A172 (cell line): ENCODE measurements at regions not wholly inside any gene's neighbourhood (a gene's known extent, or its start where the extent isn't known, plus 50 kb on each side); places are given as distances from the start of the nearest gene placed in this dataset.

ENCODE experiments used
- DNase-seq: peaks from one replicate; pipeline ENCODE4 v3.0.0-alpha.2; 2015; ENCODE audit warnings: low spot score

DNA sequence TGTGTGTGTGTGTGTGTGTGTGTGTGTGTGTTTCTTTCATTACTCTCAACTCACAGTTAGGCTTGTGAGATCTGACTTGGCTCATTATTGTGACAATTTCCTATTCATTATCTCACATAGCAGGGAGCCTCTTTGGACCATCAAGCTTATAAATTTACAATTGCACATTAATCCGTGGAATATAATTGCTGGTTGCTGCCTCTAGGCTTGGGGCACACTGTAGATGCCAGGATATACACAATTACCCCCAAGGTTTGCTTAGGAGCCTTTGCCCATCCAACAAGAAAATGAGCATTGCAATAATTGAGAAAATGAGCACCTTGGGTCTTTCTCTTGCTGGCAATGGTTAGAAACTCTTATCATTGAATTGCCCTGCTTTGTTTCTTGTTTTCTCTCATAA is 161.6 kb upstream of the DMRTA1 start:
- no peak for DNase-seq

DNA sequence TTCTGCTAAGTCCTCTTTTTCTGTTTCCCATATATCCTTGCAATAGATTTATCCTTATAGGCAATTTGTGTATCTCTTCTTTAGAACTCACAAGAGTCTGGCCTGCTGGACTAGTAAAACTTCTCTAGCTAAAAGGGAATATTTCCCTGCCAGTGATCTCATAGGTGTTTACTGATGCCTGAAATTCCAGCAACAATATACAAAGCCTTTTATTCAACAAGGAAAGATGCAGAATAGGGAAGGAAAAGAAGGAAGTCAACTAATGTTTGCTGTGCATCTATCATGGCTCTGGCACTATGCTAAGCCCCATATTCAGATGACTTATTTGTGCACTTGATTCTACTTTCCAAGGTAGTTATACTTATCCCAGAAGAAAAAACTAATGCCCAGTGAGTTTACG is 160.0 kb upstream of the DMRTA1 start:
- DNase-seq = no peak

DNA sequence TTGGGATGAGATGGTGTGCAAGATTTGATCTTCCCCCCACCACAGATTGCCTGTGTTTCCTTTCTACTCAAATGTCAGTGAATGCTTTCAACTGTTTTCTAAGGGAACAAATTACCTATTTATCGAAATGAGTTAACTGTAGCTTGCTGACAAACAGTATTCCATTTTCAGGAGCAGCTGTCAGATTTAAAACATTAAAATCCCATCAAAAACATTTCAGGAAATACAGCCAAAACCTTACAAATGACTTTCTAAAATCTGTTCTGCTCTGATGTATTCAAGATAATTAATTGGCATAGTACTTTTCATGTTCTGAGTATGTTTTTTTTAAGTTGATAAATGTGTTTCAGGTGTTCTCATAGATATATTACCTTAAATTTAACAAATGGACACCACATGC is 158.0 kb upstream of the DMRTA1 start:
- no peak for DNase-seq

DNA sequence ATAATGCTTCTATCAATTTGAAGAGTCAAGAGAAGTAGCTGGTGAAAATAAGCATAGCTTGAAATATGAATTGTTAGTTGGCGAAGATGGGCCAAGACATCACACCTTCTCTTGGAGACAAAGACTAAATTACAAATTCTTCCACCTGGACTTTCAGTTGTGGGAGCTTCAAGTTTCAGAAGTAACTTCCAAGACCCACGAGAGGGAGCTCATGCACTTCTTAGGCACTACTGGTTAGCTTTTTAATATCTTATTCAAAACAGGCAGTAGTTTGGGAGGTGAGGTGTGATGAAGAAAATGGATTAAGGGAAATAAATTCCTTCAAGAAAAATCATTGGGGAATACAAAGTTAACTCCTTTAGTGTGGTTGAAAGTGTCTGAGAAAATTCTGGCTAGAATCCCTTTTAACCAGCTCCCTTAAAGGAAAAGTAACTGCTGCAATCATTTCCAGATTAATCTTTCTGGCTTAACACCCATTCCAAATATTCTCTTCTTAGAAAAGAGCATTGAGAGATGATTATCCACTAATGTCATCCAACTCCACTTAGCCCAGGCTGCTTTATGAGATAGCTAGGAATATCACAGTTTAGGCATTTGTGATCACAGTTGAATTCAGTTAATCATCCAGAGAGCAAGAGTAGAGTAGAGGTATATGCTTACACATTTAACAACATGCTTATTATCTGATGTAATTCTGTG is 139.5 kb upstream of the DMRTA1 start:
- no peak for DNase-seq

DNA sequence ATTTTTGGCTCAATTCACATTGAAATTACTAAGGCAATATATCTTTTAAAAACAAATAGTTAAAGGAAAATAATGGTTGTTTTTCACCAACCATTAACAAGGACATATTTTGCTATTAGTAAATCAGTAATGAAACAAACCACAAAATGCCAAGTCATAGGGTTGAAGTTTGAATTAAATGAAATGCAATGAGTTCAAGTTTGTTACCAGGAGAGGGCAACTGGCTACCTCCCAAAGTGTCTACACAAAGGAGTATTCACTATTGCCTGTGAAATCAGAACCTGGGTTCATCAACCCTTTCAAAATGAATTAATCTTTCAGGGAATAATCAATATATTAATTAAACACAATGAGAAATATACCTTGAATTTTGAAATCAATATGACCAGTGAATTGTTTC is 138.4 kb upstream of the DMRTA1 start:
- DNase-seq = no peak

DNA sequence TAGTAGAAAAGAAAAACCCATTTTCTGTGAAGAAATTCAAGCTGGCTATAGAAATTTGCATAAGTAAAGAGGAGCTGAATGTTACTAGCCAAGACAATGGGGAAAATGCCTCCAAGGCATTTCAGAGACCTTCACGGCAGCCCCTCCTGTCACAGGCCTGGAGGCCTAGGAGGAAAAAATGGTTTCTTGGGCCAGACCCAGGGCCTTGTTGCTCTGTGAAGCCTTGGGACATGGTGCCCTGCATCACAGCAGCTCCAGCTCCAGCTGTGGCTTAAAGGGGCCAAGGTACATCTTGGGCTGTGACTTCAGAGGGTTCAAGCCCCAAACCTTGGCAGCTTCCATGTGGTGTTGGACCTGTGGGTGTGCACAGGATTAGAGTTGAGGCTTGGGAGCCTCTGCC is 130.0 kb upstream of the DMRTA1 start:
- no peak for DNase-seq

DNA sequence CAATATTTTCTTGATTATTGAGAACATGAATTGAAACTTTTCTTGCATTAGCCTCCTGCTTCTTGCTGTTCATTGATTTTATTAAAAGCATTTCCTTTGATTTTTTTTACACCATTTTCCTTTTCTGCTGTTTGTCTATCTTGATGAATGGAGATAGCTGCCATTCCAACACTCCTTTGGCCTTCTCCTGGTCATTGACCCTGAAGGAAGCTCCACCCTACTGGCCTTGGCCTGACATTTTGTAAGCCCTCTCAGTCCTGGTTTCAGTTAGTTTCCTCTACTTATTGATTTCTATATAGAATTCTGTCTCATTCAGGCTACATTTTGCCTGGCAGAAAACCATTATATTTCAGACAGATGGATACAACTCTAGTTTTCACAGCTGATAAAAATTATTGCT is 115.1 kb upstream of the DMRTA1 start:
- no peak for DNase-seq

DNA sequence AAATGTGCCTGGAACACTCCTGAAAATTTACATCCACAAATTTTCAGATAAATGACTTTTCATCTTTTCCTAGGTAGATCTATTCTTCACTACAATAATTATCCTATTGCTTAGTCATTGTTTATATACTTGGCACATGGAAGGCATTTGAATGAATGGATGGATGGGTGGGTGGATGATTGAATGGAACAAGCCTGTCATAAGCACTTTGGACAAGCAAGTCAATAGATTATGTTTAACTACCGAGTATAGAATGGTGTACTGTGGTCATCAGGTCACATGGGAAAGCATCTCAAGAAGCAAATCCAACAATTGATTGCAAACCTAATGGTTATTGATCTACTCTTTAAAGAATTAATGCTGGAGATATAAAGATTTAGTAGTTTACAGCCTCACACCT is 114.4 kb upstream of the DMRTA1 start:
- no peak for DNase-seq

DNA sequence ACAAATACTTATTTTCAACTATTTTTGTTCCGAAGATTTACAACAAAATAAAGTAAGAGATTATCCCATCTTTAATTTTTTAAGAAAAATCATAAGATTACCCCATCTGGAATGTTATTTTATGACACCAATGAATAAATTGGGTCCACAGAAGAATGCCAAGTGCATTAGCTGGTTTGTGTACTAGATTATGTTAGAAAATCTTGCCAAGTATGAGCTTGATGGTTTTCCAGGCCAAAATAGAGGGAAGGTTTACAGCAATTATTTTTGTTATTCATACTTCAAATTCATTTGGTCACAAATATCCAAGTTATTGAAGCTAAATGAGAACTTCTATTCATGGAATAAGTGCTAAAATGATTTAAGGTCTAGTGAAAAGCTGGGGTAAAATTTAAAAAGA is 109.4 kb upstream of the DMRTA1 start:
- no peak for DNase-seq

DNA sequence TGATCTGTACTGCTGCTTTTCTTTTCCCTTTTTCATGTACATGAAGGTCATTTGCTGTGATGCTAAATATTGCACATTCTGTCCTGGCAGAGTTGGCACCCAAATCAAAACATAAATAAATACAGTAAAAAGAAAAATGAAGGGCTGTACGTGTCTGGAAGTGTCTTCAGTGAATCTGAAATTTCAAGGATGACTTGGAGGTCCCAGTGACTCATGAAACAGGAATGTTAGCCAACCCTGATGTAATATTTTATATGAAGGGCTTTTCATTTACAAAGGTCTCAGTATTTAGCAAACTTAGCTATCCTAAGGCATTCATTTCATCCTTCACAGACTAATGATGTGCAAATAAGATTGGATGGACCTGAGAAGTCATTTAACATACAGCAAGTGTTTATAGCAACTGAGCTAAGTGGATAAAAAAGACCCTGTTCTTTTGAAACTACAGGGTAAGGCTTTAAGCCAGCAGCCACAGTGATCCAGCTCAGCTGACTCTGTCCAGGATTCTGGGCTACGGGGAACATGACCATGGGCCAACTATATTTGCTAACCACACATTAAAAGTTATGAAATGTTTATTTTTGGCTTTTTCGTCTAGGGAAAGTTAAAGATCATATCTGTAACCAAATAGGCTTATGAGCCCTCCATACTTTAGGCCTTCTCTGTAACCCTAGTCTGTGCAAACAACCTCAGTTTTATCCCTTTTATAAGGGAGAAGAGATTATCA is 104.0 kb upstream of the DMRTA1 start:
- no peak for DNase-seq

DNA sequence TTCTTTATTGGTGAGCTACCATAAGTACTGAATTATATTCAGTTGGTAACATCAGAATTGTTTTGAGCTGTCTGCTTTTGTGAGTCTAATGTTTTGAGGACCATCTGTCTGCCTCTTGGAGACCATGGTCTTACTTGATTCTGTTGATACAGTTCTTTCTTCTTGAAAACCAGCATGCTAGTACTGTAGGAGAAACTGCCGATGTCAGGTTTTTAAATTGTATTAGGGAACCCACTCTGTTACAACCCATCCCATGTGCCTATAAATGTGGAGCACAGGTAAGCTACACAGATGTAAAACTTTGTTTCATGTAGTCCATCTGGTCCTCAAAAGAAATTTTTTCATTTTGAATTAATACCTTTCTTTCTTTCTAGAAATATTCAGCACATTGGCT is 103.4 kb upstream of the DMRTA1 start:
- DNase-seq = no peak

DNA sequence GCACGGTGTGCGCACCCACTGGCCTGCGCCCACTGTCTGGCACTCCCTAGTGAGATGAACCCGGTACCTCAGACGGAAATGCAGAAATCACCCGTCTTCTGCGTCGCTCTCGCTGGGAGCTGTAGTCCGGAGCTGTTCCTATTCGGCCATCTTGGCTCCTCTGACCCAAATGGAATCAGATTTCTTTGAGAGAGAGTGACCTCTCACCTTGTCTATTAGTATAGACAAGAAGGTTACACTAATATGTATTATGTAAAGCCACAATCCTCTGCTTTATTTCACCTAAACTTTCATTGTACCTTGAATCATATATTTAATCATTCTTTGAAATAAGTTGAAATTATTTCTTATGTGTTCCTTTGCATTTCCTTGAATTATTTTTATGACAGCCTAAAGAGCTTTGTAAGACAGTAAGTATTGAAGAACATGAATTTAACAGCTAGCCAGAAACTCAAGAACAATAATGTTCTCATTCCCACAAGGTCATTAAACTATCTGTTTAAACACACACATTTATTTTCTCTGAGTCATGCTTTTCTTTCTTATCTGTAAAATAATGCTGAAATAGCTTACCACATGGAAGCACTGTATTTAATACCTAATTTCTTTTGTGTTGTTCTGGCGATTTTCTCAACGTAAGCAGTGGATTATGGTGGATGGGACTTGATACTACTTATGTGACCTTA is 91.8 kb upstream of the DMRTA1 start:
- DNase-seq = peak; percentile 23

DNA sequence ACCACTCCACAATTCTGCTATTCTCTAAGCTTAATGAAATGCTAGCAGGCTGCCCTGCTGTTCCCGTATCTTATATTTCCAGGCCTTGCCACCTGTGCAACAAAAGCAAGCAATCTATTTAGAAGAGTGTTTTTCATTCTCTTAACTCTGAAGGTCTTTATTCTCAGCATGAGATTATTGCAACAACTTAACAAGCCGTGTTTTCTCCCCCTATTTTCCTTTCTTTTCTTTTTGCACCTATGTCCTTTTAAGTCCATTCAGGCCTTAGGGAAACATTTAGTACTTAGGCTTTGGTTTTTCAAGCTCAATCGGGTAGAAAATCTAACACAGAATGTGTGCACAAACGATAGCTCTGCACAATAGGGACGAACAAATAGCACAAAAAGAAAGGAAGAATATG is 89.6 kb upstream of the DMRTA1 start:
- DNase-seq = no peak

DNA sequence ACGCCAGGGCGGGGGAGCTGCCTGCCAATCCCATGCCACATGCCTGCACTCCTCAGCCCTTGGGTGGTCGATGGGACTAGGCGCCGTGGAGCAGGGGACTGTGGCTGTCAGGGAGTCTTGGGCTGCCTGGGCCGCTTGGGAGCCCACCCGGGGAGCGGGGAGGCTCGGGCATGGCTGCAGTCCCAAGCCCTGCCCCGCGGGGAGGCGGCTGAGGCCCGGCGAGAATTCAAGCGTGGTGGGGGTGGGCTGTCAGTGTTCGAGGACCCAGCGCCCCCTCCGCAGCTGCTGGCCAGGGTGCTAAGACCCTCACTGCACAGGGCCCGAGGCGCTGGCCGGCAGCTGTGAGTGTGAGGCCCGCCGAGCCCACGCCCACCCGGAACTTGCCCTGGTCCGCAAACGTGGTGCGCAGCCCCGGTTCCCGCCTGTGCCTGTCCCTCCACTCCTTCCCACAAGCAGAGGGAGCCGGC is 83.2 kb upstream of the DMRTA1 start:
- DNase-seq = no peak

DNA sequence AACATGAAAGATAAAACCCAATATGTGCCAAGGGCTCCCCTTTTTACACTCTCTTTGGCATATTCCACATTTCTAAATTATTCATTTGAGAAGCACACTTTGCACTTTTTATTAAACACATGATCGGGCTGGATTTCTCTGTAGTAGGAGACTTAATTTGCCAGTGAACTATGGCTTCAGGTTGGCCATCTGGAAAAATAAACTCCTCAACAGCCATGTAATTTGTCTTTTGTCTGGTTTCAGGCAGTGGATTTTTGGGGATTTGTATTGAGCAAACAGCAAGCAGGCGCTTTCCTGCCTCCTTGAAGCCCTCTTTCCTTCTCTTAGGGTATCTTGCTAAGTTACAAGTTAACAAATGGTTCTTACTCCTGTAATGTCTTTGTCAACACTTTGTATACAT is 73.0 kb upstream of the DMRTA1 start:
- no peak for DNase-seq

DNA sequence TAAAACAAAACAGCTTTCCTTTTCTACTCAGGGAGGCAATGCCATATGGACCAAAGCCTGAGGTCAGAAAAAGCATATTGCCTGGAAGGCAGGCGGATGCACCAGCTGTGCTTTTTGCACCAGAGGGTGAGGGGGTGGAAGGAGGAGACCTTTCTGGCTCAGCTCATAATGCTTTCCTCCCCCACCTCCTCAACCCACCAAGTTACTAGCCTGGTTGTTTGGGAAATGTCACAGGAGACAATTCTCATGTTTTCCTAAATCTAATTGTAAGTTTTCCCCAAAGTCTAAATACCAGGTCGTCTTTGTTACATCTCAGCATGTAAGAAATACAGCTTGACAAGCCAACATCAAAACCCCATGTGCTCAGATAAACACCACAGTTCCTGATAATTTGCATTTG is 72.6 kb upstream of the DMRTA1 start:
- no peak for DNase-seq

DNA sequence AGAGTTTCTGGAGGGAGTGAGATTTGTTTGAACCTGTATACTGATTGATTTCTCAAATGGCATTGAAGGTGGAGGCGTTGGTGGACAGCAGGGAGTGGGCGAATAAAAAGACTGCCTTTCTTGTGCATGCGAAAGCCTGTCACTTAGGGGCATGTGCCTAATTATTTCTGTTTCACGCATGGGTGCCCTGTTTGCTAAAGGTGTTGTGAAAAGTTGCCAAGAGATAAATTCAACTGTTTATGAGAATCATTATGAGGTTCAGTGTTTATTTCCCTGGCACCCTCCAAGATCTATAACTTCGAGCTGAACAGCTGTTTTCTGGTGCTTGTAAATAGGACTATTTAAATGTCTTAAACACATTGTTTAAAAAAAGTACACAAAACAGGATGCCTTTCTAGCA is 67.4 kb upstream of the DMRTA1 start:
- DNase-seq = no peak

DNA sequence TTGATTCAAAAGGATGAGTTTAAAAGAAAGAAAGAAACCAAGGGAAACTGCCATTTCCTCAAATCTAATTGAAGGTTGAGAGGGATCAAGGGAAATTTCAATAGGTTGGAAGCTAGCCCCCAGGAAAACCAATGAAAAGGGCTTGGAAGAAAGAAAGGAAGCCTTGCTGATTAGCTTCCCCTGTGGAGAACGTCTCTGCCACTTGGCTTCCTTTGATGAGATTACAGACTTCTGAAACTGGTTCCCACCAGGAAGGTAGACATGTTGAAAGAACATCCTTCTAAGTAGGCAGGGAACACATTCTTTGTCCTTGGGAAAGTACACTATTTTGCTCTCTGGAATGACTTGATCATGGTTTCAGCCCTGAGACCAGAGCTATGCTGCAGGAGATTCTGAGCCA is 65.5 kb upstream of the DMRTA1 start:
- DNase-seq = no peak

DNA sequence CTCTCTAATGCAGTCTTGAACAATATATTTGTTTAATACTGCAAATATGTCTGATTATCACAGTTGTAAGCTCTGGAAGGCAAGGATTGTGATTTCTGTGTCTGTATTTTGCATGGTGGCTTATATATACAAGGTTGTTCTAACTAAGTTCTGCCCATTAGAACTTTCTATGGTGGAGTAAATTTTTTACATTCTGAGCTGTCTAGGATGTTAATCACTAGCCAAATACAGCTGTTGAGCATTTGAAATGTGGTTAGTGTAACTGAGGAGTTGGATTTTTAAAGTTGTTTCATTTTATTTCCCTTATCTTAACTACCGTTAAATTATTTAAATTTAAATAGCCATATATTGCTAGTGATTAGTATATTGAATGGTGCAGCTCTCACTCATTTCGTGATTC is 64.3 kb upstream of the DMRTA1 start:
- DNase-seq = no peak

DNA sequence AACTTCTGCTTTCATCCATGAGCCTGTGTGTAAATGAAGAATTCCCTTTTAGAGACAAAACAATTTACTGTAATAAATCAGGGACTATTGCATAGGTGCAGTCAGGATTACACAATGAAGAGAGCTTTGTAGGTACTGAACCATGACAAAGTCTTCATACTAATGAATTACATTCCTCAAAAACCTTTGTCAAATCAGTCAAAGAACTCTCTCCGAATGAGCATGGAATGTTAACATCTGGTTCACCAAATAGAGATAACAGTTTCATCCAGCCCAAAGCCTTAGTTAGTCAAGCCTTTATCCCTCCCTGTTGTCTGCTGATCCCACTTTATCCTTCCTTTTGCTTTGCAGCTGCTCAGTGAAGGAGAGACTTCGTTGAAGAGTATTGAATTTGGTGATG is 62.9 kb upstream of the DMRTA1 start:
- no peak for DNase-seq

DNA sequence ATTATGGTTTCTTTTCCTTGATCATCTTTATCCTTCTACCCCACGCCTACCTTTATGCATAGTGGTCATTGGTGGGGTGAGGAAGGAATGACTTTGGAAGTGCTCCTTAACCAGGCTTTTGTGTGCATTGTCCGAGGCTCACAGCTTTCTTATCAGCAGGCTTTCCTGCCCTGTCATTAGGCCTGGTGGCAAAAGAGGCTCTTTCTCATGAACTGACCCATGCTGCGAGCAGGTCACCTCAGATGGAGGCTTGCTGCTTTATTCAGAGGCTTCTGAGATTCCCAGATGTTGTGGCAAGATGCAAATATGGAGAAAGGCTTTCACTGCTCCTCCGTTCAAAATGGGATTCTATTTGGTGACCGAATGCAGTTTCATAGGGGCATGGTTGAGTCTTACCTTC is 57.4 kb upstream of the DMRTA1 start:
- no peak for DNase-seq

DNA sequence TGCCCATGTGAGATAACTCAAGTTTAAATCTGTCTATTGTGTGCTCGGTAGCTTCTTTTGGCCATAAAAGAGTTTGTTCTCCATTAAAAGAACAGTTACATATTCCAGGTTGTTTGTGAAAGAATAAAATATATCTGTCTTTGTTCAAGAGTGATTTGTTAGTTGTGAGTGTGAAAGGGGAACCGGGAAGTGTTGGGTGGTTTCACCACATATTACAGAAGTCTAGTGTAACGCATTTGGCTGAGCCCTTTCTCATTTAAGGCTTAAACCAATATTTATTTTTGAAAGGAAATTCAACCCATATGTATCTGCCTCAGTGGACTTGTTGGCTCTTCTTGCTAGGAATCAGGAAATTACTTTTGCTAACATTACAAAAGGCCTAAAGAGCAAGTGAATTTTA is 54.1 kb upstream of the DMRTA1 start:
- no peak for DNase-seq

DNA sequence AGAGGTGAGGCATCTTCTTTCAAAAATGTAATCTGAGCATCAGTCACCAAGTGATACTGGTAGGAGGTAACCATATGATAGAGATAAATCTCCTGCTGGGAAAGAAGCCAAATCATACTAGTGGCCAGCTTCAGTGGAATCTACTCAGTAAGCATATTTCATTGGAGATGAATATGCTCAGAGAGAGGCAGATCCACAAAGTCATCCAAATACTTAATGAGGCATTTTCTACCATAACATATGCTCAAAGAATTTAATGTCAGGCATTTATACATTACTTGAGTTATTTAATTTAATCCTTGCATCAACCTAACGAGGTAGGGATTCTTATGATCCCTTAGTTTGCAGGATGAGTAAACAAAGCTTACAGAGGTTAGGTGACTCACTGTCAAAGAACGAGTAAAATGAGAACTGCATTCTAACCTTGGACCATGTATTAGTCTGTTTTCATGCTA is 50.9 kb upstream of the DMRTA1 start:
- DNase-seq = peak; percentile 87
